COLO668 (cell line): ENCODE measurements at regions not wholly inside any gene's neighbourhood (a gene's known extent, or its start where the extent isn't known, plus 50 kb on each side); places are given as distances from the start of the nearest gene placed in this dataset.
"Not testable (repeated sequence)": the region's sequence is repeated elsewhere in the genome, so short reads cannot be mapped to it uniquely, and the experiment has no call there.

Experiments
- DNase-seq: peaks from one replicate; lab custom pipeline; 2025; ENCODE audit not compliant: unreplicated experiment; lab: John Stamatoyannopoulos, UW

- DNase-seq, result no peak
Measured at GRCh38 chr4:27628609-27629008, 768.0 kb downstream of the STIM2 start.

DNA sequence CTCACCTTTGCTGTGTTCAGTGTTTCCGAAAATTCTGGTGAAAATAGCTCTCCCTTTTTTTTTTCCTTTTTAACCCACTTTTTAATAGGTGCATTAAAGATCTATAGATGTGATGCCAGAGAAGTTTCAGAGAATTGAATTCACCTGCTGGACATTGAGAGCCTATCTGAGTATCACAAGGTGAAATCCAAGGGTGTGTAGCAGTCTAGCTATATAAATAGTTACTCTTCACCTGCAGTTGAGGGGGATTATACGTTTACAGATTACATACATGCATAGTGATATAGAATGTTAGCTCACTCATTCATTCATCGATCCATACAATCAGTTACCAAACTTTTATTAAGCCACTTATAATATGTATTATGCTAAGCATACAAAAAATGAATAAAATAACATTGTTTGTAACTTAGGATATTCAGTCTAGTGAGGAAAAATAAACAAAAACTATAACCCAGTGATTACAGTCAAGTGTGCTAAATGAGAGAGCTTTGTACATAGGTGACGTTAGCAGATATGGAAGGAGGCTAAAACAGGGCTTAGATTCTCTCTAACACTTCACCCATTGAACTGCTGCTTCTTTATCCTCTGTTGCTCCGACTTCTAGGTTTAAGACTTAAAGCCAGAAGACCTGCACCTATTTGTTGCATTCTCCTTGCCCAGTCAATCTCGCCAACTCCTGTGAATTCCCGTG, 769.0 kb downstream of the STIM2 start:
- DNase-seq, result no peak

DNA sequence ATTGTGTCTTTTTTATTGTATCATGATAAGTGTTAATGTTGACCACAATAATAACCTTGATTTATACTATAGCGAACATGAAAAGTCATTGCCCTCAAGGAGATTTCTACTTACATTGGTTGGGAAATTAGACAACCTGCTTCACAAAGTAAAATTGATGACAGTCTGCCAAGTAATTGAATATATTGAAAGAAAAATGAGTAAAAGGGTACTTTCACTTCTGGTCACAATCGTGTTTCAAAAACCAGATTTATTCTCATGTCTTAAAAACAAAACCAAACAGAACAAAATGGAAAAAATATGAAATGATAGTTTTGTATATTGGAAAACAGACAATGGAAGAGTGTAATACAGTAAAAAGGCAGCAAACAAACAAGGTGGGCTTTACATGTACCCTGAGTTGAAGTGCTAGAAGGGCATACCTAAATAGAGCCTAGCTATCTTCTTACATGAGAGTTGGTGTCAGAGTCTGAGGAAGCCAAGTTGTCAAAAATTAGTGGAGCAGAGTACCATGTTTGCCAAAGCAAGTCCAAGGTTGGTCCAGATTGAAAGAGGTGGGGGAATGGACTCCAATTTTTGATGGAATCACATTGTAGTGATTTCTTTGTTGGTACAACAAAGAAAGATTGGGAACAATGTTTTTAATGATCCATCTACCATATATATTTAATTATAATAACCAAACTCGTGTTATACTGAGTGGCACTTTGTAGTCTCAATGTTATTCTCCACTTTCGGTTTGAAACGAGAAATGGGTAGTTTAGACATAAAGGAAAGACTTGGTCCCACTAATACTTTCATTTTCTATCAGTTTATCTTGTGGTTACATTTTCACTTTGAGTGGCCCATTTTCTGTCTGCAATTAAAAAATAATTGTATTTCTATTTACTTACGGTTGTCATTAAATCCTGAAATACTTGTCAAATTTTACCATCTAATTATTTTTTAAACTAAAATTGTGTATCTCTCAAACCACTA, 775.6 kb downstream of the STIM2 start:
- DNase-seq, result no peak

DNA sequence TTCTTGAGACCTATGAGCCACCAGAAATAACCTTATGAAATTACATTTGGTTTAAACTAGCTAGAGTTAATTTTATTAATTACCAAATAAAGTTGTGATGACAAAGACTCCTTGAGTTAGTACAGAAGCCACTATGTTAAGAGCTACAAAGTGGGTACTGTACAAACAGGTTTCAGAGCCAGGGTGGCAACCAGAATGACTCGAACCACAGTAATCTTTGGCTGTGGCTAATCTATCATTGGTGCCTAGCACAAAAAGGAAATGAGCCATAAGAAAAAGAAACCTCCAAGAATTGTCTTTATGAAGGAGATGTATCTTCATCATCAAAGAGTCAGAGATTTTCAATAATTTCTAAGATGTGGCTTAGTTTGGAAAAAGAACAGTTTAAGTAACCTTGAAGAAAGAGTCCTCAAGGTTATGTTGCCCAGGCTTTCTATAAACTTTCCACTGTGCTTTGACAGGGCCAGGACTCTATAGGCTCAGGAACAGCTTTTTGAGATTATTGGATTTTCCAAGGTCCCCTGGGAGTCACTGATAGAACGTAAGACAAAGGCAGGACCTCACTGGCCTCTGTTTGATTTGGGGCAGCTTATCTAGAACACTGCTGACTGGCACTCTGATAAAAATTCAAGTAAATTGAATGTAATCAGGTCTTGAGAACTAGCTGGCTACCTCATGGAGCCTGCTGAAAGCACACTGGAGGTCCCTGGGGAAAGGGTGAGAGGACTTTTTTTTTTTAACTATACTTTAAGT, 777.7 kb downstream of the STIM2 start:
- DNase-seq, result no peak

GRCh38 chr4:27643101-27643500, 782.5 kb downstream of the STIM2 start:
- no peak for DNase-seq

DNA sequence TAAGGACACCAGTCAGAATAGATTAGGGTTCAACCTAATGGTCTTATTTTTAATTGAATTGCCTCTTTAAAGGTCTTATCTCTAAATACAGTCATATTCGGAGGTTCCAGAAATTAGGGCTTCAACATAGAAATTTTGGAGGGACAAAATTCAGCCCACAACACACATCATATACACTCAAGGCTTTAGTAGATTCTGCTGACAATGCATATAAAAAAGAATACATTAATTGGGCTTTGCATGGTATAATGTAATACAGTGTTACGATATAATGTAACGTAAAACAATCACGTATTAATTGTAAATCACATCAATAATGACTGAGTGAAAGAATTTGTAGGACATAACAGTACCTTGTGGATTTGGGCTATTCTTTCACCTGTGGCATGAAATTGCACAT, 787.8 kb downstream of the STIM2 start:
- no peak for DNase-seq

DNA sequence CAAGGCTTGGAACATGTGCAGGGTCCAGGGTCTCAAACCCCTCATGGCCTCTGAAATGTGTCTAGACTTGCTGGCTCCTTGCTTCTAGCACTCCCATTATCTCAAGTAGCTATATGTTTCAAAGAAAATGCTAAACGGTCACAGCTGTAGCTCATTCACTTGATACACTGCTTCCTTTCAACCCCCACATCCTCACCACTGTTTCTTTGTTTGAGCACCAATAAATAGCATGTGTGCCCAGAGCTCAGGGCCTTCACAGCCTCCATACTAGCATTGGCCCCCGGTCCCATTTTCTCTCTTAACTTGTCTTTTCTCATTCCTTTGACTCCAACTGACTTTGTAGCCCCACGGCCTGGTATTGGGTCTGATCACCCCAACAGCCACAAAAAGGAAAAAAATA, 801.8 kb downstream of the STIM2 start:
- DNase-seq, result no peak

DNA sequence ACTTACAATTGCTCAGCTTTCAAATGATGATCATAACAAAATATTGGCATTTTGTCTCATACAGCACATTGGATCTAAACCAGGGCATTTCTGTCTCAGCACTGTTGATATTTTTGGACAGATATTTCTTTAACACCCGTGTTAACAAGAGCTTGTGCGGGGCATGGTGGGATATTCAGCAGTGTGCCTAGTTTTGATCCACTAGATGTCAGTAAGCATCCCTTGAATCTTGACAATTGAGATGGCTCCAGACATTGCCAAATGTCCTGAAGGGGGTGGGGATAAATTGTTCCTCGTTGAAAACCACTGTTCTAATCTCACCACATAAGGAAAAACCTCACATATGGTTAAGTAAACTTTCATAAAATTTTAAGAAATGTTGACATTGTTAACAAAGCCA, 806.3 kb downstream of the STIM2 start:
- no peak for DNase-seq

GRCh38 chr4:27668001-27668400, 807.4 kb downstream of the STIM2 start:
- no peak for DNase-seq

DNA sequence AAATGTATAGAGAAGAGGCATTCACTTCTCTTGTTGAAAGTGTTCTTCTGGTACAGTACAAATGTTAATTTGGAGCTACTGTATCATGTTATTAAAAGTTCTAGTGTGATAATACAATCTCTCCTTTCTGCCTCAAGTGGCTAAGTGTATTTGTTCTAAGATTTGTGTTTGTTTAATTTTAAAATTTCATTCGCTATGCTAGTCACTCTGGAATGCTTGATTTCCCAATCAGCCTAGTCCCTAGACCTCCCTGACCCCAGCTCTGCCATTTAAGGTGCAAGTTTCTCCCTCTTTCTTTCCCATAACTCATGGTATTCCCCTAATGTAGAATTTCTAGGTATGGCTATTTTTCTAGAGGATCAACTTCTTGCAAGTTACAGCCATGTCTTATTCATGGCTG, 817.4 kb downstream of the STIM2 start:
- no peak for DNase-seq

GRCh38 chr4:27684610-27685011, 824.0 kb downstream of the STIM2 start:
- peak; percentile 57 for DNase-seq

- no peak for DNase-seq
Measured at GRCh38 chr4:27685091-27685490, 824.5 kb downstream of the STIM2 start.

DNA sequence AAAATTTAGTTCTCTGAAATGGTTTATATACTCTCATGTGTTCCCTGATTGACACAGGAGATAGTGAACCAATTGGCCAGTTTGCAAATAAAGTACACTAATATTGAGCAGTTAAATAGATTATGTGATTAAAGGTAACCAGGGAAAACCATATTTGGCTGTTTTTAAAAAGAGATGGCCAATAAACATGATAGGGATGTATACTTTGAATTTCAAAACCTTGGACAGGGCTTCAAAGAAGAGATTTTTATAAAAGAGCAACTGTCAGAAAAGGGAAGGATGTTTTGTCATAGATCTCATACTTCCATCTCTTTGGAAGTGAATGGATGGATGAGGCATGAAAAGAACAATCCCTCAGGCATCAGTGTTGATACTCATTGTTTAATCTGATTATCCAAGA, 825.3 kb downstream of the STIM2 start:
- DNase-seq, result no peak

- peak; percentile 22 for DNase-seq
Measured at GRCh38 chr4:27692158-27692557, 831.5 kb downstream of the STIM2 start.

DNA sequence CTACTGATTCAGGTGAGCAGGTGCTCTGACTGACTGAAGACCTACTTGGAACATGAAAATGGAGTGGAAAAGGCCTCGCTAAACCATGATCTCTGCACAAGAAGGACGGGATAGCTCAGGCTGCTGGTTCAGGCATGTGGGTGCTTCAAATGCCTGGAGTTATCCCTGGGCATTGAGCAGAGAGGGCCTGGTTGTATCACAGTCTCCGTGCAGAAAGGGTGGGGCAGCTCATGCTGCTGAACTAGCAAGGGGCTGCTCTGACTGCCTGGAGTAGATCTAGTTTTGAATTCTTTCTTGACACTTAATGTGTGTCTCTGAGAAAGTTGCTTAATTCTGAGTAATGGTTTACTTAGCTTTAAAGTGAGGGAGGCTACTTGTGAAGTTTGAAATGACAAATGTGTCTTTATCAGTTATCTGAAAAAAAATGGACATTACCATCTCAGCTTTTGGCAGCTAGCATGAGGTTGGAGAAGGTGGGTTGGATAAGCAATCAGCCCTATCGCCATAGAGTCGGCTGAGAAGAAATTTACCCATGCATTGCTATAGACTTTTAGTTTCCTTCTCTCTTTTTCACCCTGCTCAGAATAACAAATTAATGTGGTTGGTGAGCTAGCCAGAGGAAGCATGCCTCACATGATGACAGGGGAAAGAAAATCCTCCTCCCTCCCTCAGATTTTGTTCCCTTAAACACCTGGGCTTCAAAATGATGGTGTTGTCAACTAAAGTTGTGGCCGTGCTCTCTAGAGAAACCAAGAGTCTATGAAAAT, 832.4 kb downstream of the STIM2 start:
- DNase-seq, result no peak

- not testable (repeated sequence) for DNase-seq
Measured at GRCh38 chr4:27696257-27696656, 835.6 kb downstream of the STIM2 start.

- no peak for DNase-seq
Measured at GRCh38 chr4:27701606-27702005, 841.0 kb downstream of the STIM2 start.

GRCh38 chr4:27702730-27703431, 842.2 kb downstream of the STIM2 start:
- DNase-seq, result peak; percentile 43

DNA sequence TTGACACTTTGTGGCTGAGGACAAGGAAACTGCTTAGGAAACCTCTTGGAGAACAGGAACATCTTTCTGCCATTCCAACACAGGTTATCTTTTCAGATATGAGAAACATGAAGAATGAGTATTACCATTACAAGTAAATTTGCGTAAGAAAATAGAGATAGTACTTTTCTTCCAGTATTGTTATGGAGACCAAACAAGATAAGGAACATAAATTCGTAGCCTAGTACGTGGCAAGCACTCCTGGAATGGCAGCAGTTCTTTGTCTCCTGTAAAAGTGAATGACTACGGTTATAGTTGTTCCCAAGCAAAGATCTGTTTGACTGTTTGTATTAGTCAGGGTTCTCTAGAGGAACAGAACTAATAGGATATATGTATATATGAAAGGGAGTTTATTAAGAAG, 843.1 kb downstream of the STIM2 start:
- DNase-seq, result no peak

DNA sequence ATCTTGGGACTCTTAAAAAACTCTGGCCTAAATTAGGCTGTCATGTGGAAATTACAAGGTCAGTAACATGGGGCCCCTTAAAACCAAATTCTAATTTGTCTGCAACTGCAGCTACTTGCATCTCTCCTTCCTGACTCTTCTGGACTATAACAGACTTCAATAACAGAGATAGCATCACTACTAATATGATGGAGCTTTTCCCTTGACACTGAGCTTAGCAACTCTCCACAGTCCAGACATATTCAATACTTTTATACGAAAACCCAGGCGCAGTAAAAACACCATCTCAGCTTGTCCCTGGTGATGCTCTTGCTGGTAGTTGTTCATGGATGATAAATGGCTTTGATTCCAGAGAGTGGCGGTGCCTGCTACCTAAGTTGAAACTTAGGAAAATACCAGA, 850.4 kb downstream of the STIM2 start:
- DNase-seq, result no peak
